NT2/D1 (cell line): ENCODE measurements at regions not wholly inside any gene's neighbourhood (a gene's known extent, or its start where the extent isn't known, plus 50 kb on each side); places are given as distances from the start of the nearest gene placed in this dataset.

Experiments used
- SUZ12 ChIP-seq: IDR thresholded peaks from 2 replicates; pipeline ENCODE4 v1.6.1; 2011; ENCODE audit not compliant: insufficient read length, insufficient read depth; ENCODE audit errors: extremely low read depth
- YY1 ChIP-seq: IDR thresholded peaks from 2 replicates; pipeline ENCODE4 v1.6.1; 2011; ENCODE audit not compliant: insufficient read length, insufficient read depth

- TF ChIP-seq YY1 (no peak), SUZ12 (no peak)
These were observed 567.2 kb downstream of the TMX3 start for GRCh38 chr18:68147728-68148127.
